ENCODE measurements at regions not wholly inside any gene's neighbourhood (a gene's known extent, or its start where the extent isn't known, plus 50 kb on each side); places are given as distances from the start of the nearest gene placed in this dataset.

- Mint-ChIP-seq H3K4me1 (ENCODE audit: low read depth, unreplicated experiment) (no peaks in the 10 kb centered on the region), H3K4me3 (ENCODE audit: unreplicated experiment) (no peak overlapping the region), H3K27ac (ENCODE audit: unreplicated experiment) (no peak overlapping the region), H3K27me3 (ENCODE audit: insufficient read depth, unreplicated experiment) (no peaks in the 10 kb centered on the region), H3K9me3 (ENCODE audit: unreplicated experiment) (no peaks in the 10 kb centered on the region), H3K36me3 (ENCODE audit: insufficient read depth, unreplicated experiment) (no peaks in the 10 kb centered on the region)
- BruUV-seq (replicated peaks), result no TSS peak
- intact Hi-C loops (cut with micrococcal nuclease; ENCODE audit: unreplicated experiment), result no loop called here
- ChIA-PET POLR2A (no interaction called here), CTCF (no interaction called here)
- no peaks in the 10 kb centered on the region for H3K36me3 ChIP-seq (ENCODE audit: control insufficient read depth, insufficient read depth, low read length)
- H3K9me3 ChIP-seq, result no peaks in the 10 kb centered on the region
- TF ChIP-seq CTCF (IDR thresholded peaks at IDR 0.05; ENCODE audit: insufficient read depth in 1 of 2, low read depth in 1 of 2, low read length in 1 of 2, severe bottlenecking in 1 of 2, unreplicated experiment in 1 of 2), result no peak
- H3K4me1 ChIP-seq, result no peaks in the 10 kb centered on the region
- no peaks in the 10 kb centered on the region for H3K27me3 ChIP-seq (replicated peaks; ENCODE audit: control insufficient read depth, insufficient read depth, low read length)
- no peak overlapping the region for H3K4me3 ChIP-seq (ENCODE audit: low read depth, low read length)
- no peak for DNase-seq
Measured at GRCh38 chr13:84962849-84963248, 836.4 kb downstream of the SLITRK6 start.

- no peaks in the 10 kb centered on the region for H3K4me1 ChIP-seq
- Mint-ChIP-seq H3K4me3 (ENCODE audit: unreplicated experiment) (no peak overlapping the region), H3K4me1 (ENCODE audit: low read depth, unreplicated experiment) (no peaks in the 10 kb centered on the region), H3K36me3 (ENCODE audit: insufficient read depth, unreplicated experiment) (no peaks in the 10 kb centered on the region), H3K27ac (ENCODE audit: unreplicated experiment) (no peak overlapping the region), H3K9me3 (ENCODE audit: unreplicated experiment) (no peaks in the 10 kb centered on the region), H3K27me3 (ENCODE audit: insufficient read depth, unreplicated experiment) (no peaks in the 10 kb centered on the region)
- H3K4me3 ChIP-seq (ENCODE audit: low read depth, low read length), result no peak overlapping the region
- BruUV-seq (replicated peaks), result no TSS peak
- POLR2A ChIA-PET, result no interaction called here
- no peaks in the 10 kb centered on the region for H3K9me3 ChIP-seq
- DNase-seq, result no peak
- CTCF ChIA-PET, result no interaction called here
- H3K27me3 ChIP-seq (replicated peaks; ENCODE audit: control insufficient read depth, insufficient read depth, low read length), result no peaks in the 10 kb centered on the region
- H3K36me3 ChIP-seq (ENCODE audit: control insufficient read depth, insufficient read depth, low read length), result no peaks in the 10 kb centered on the region
- intact Hi-C loops (cut with micrococcal nuclease; ENCODE audit: unreplicated experiment), result no loop called here
- TF ChIP-seq CTCF (IDR thresholded peaks at IDR 0.05; ENCODE audit: insufficient read depth in 1 of 2, low read depth in 1 of 2, low read length in 1 of 2, severe bottlenecking in 1 of 2, unreplicated experiment in 1 of 2), result no peak
Measured at GRCh38 chr13:84962141-84962750, 837.0 kb downstream of the SLITRK6 start.

- H3K36me3 Mint-ChIP-seq (ENCODE audit: insufficient read depth, unreplicated experiment), result no peaks in the 10 kb centered on the region
- H3K27me3 Mint-ChIP-seq (ENCODE audit: insufficient read depth, unreplicated experiment), result no peaks in the 10 kb centered on the region
- POLR2A ChIA-PET, result no interaction called here
- CTCF ChIA-PET, result no interaction called here
- no peak overlapping the region for H3K27ac Mint-ChIP-seq (ENCODE audit: unreplicated experiment)
- H3K9me3 ChIP-seq, result no peaks in the 10 kb centered on the region
- H3K4me3 Mint-ChIP-seq (ENCODE audit: unreplicated experiment), result no peak overlapping the region
- intact Hi-C loops (cut with micrococcal nuclease; ENCODE audit: unreplicated experiment), result no loop called here
- no peaks in the 10 kb centered on the region for H3K27me3 ChIP-seq (replicated peaks; ENCODE audit: control insufficient read depth, insufficient read depth, low read length)
- H3K4me1 ChIP-seq, result no peaks in the 10 kb centered on the region
- no peak for DNase-seq
- no peaks in the 10 kb centered on the region for H3K36me3 ChIP-seq (ENCODE audit: control insufficient read depth, insufficient read depth, low read length)
- no peak for TF ChIP-seq CTCF (IDR thresholded peaks at IDR 0.05; ENCODE audit: insufficient read depth in 1 of 2, low read depth in 1 of 2, low read length in 1 of 2, severe bottlenecking in 1 of 2, unreplicated experiment in 1 of 2)
- H3K4me1 Mint-ChIP-seq (ENCODE audit: low read depth, unreplicated experiment), result no peaks in the 10 kb centered on the region
- BruUV-seq (replicated peaks), result no TSS peak
- no peak overlapping the region for H3K4me3 ChIP-seq (ENCODE audit: low read depth, low read length)
- H3K9me3 Mint-ChIP-seq (ENCODE audit: unreplicated experiment), result no peaks in the 10 kb centered on the region
Measured at GRCh38 chr13:84961023-84961422, 838.2 kb downstream of the SLITRK6 start.

Measured in Caco-2 (cell line).